HAP-1 (cell line): ENCODE measurements at regions not wholly inside any gene's neighbourhood (a gene's known extent, or its start where the extent isn't known, plus 50 kb on each side); places are given as distances from the start of the nearest gene placed in this dataset.

Source experiments
- DNase-seq, 2 experiments: peaks; one replicate each; pipeline ENCODE4 v3.0.0-alpha.2; 2016 to 2020; ENCODE audit warnings: low spot score in 2 of 2
- H3K27me3 ChIP-seq: fragments of 250-450 bp; sonication (Bioruptor Pico); 2 replicates; pipeline ENCODE4 v1.5.1; 2020; ENCODE audit warnings: low read depth, mild to moderate bottlenecking, moderate library complexity
- H3K36me3 ChIP-seq: fragments of 250-450 bp; sonication (Bioruptor Pico); replicated peaks from 2 replicates; pipeline ENCODE4 v1.5.1; 2020; ENCODE audit warnings: mild to moderate bottlenecking
- H3K4me1 ChIP-seq: fragments of 250-450 bp; sonication (Bioruptor Pico); 2 replicates; pipeline ENCODE4 v1.5.1; 2020; ENCODE audit warnings: mild to moderate bottlenecking
- H3K4me3 ChIP-seq: fragments of 250-450 bp; sonication (Bioruptor Pico); 2 replicates; pipeline ENCODE4 v1.5.1; 2020; ENCODE audit warnings: mild to moderate bottlenecking, moderate library complexity
- H3K9me3 ChIP-seq: fragments of 250-450 bp; sonication (Bioruptor Pico); 2 replicates; pipeline ENCODE4 v1.5.1; 2020; ENCODE audit warnings: mild to moderate bottlenecking, moderate library complexity
- in situ Hi-C: fragments of 300-500 bp; cut with MboI; formaldehyde crosslinking; loops from 3 replicates; pipeline ENCODE4 v1.14.3; 2020; ENCODE audit warnings: low sequenced_read_pairs, inconsistent platforms, mixed read lengths

DNA sequence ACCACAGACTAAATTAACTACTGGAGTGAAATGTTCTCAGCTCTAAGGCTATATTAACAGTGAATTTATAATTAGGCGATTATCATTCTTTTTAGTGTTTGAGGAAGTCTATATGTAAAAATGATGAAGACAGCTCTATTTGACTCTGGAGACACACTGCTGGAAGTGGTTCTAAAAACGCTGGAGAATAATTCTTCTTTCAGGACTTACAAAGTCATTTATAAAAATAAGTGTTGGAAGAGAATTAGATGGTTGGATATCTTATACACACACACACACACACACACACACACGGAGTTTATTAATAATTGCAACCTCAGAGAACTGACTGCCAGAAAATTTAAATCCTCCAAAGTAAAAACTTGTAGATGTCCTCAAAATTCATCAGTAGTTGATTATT is 1171.3 kb downstream of the EFNB2 start:
- Histone ChIP-seq H3K4me1 (no peaks in the 10 kb centered on the region), H3K9me3 (no peaks in the 10 kb centered on the region), H3K4me3 (no peak overlapping the region), H3K27me3 (no peaks in the 10 kb centered on the region), H3K36me3 (no peaks in the 10 kb centered on the region)
- no peak for DNase-seq
- in situ Hi-C loops, result no loop called here

DNA sequence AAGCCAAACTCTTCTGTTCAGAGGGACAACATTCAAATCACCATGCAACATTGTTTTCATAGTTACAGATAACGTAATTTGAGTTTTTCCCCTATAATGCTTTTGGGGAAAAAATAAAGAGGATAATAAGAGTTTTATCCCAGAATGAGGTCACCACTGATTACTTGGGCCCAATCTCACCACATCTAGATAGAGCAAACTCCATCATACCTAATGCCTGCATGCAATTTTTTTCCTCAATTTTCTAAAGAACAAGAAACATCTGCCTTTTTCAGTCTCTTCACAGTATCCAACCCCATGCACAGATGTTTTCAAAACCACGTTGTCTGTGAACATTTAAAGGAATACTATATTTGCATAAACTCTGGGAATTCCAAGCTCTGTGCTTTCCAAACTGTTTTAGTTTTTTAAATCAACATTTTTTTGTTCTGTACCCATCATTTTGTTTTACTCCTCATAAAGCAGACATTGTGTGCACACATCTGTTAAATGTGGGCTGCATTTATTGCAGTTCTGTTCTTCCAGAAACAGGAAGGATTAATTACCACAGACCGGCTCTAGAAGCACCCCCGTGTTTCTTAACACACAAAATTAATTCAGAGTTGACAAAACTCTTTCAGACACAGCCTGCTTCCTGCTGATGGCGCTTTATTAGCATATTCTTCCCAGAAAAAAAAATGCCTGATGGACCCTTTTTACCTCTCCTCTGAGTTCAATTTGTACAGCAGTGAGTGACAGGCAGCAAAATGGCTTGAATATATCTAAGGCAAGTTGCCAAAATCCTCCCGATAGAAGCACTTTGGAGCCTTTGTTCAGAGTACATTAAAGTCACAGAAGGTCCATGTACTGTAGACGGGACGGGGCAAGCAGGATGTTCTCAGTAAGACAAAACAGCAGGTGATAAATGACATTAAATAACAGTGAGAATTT is 1171.9 kb downstream of the EFNB2 start:
- Histone ChIP-seq H3K36me3 (no peaks in the 10 kb centered on the region), H3K4me1 (no peaks in the 10 kb centered on the region), H3K9me3 (no peaks in the 10 kb centered on the region), H3K27me3 (no peaks in the 10 kb centered on the region), H3K4me3 (no peak overlapping the region)
- in situ Hi-C loops, result no loop called here
- no peak for DNase-seq

DNA sequence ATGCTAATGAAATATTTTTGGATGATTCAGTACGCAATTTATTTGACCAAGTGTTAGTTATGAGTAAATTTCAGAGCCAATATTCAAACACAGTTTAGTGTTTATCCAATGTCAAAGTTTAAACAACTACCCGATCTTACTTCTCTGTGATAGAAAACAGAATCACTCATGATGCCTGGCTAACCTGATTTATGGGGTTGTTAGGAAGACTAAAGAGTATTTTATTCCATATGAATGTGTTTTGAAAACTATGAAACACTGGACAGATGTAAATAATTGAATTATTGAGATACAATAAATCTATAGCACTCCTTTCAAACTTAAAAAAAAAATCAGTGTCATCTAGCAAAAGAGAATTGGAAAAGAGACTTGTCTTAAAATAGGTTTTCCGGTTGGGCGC is 1181.8 kb downstream of the EFNB2 start:
- H3K9me3 ChIP-seq, result no peaks in the 10 kb centered on the region
- in situ Hi-C loops, result no loop called here

DNA sequence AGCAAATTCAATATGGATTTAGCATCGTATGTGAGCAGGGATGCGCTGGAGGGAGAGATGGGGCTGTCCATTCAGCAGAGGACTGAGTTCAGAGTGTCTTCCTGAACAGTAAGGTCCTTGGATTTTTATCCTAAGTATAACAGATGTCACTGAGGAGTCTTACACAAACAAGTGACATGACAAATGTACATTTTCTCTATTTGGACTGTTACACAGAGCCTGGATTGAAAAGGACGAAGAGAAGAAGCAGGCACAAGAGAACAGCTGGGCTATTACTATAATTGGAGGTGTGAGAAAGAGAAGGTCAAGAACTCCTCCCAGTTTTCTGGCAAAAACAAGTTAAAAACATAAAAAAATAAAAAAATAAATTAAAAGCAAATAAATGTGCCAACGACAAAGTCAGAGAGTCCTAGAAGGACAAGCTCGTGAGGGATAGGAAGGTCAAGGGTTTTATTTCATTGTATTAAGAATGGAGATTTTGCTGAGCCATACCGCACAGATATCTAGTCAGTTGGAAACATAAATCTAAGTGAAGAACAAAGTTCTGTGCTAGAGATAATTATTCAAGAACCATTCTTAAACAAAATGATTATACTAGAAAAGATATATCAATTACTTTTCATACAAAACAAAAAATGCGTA is 1186.3 kb downstream of the EFNB2 start:
- Histone ChIP-seq H3K4me1 (no peaks in the 10 kb centered on the region), H3K4me3 (no peak overlapping the region), H3K9me3 (no peaks in the 10 kb centered on the region), H3K27me3 (no peaks in the 10 kb centered on the region), H3K36me3 (no peaks in the 10 kb centered on the region)
- no peak for DNase-seq
- in situ Hi-C loops, result no loop called here

More for the DNA sequence above, 1181.8 kb downstream of the EFNB2 start:
- Histone ChIP-seq H3K4me3 (no peak overlapping the region), H3K36me3 (no peaks in the 10 kb centered on the region), H3K27me3 (no peaks in the 10 kb centered on the region), H3K4me1 (no peaks in the 10 kb centered on the region)
- DNase-seq, result no peak

DNA sequence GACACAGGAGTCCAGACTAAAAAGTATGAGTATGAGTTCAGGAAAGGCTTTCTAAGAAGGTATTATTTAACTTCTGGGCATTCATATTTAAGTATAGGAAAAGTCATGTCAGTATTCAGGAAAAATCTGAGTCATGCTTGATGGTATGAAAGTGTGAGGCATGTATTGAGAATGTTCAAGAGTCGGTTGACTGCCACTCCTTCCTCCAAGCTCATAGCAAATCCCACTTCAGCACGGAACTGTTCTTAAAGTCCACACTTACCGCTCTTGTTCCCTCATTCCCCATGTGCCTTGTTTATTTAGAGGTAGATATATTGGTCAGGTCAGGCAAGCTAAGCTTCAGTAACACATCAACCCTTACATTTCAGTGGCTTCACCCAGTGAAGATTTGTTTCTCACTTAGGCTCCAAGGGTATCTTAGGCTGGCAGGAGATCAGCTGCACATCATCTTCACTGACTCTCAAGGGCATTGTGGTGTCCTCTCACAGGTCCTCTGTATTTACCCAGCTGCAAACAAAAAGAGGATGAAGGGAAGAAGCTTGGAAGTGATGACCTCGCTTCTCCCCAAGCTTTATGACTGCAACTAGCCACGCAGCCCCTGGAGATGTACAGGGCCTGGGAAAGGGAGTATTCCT is 1189.2 kb downstream of the EFNB2 start:
- no peaks in the 10 kb centered on the region for H3K27me3 ChIP-seq
- no peak overlapping the region for H3K4me3 ChIP-seq
- in situ Hi-C loops, result no loop called here
- no peaks in the 10 kb centered on the region for H3K9me3 ChIP-seq
- no peaks in the 10 kb centered on the region for H3K4me1 ChIP-seq
- no peak for DNase-seq
- H3K36me3 ChIP-seq, result no peaks in the 10 kb centered on the region

DNA sequence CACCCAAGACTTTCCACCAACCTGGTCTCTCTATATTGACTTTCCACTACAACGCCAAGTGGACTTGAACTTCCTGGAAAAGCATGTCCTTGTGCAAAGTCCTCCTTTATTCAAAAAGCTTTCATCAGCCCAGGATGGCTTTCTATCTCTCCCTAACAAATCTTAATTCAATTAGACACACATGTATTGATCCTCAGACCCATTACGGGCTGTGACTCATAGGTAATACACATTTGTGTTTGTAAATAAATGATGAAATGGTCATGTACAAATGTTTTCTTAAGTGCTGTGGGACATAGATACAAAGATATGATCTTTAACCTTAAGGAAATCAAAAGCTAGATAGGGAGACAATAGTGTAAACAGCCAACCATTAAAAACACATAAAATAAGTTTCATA is 1189.7 kb downstream of the EFNB2 start:
- in situ Hi-C loops, result no loop called here
- Histone ChIP-seq H3K36me3 (no peaks in the 10 kb centered on the region), H3K9me3 (no peaks in the 10 kb centered on the region), H3K27me3 (no peaks in the 10 kb centered on the region), H3K4me1 (no peaks in the 10 kb centered on the region), H3K4me3 (no peak overlapping the region)
- DNase-seq, result no peak

DNA sequence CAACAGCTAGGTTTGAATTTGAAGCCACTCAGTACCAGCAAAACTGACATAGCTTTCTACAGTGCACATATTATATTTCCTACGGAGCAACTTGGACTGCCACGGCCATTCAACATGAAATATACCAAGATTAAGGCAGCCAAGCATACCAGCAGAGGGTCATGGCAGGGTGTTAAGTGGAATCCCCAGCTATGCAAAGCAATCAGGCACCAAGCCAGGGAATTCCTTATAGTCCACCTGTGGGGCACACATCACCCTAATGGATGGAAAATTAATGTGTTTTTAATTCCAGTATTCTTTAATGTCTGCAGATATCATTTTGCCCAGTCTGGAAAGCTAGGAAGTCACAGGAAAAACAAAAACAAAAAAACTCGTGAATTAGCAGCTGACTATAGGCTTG is 1190.3 kb downstream of the EFNB2 start:
- no peak for DNase-seq
- Histone ChIP-seq H3K36me3 (no peaks in the 10 kb centered on the region), H3K4me3 (no peak overlapping the region), H3K9me3 (no peaks in the 10 kb centered on the region), H3K4me1 (no peaks in the 10 kb centered on the region), H3K27me3 (no peaks in the 10 kb centered on the region)
- in situ Hi-C loops, result no loop called here

DNA sequence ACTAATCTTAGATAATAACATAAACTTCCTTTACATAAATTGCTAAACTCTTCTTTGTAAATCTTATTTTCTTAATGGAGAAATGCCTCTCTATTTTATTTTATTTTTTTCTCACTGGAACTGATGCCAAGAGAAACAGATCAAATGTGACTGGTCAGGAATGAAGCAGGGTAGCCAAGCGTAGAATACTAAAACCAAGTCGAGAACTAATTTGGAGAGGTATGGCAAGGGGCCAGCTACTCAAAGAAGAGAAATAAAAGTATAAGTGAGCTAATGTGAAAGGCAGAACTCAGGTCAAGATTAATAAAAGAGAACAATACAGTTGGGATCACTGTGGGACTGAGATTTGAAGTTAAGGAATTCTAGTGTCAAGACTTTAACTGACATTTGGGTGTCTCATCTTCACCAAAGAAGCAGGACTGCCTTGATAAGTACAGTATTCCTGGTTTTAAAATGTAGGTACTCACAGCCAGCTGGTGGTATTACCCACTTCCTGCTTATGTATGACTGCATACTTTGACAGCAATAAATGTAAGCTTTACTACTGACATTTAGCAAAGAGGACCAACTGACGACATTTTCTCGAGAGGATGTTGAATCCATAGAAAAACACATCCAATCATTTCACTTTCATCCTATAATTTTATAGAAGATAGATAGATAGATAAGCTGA is 1192.2 kb downstream of the EFNB2 start:
- H3K36me3 ChIP-seq, result no peaks in the 10 kb centered on the region
- H3K4me3 ChIP-seq, result no peak overlapping the region
- no peaks in the 10 kb centered on the region for H3K4me1 ChIP-seq
- in situ Hi-C loops, result no loop called here
- H3K9me3 ChIP-seq, result no peaks in the 10 kb centered on the region
- DNase-seq, result no peak
- H3K27me3 ChIP-seq, result no peaks in the 10 kb centered on the region

DNA sequence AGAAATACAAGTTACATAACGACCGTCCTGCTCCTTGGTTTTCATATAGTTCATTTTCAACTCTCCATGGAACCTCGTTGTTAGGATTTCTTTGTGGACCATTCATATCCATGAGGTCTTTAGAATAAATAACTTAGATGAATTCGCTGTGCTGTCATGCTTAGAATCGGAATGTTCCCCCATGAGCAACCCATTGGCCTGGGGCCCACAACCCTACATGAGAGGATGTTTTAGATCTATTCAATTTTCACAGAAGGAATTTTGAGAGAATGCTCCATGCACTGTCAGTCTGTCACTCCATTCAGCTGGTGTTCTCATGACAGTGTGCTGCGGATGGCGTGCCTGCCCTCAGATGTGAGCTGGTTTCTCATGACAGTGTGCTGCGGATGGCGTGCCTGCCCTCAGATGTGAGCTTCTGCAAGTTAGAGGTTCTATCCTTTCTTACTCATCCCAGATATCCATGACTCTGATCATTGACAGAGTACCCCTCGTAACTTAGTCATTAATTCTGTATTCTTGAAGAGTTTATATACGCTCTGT is 1193.1 kb downstream of the EFNB2 start:
- in situ Hi-C loops, result no loop called here
- no peaks in the 10 kb centered on the region for H3K4me1 ChIP-seq
- DNase-seq, result no peak
- H3K4me3 ChIP-seq, result no peak overlapping the region
- H3K9me3 ChIP-seq, result no peaks in the 10 kb centered on the region
- H3K36me3 ChIP-seq, result no peaks in the 10 kb centered on the region
- H3K27me3 ChIP-seq, result no peaks in the 10 kb centered on the region

DNA sequence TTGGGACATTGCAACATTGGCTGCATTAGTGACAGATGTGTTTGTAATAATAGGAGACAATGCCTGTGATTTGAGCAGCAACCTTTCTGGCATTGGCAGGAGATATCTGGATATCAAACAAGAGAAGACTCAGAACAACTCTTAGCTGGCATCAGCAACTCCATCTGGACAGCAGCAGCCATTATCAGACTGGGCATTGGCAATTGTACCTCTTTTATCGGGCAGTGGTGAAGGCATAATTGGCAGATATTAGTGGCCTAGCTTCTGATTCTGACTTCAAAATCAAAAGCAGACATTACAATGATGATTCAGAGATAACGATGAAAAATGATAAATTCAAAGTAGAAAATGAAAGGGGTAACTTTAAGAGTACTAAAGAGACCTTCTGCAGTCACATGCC is 1193.7 kb downstream of the EFNB2 start:
- H3K9me3 ChIP-seq, result no peaks in the 10 kb centered on the region
- no peak for DNase-seq
- no peaks in the 10 kb centered on the region for H3K27me3 ChIP-seq
- in situ Hi-C loops, result no loop called here
- H3K36me3 ChIP-seq, result no peaks in the 10 kb centered on the region
- H3K4me1 ChIP-seq, result no peaks in the 10 kb centered on the region
- no peak overlapping the region for H3K4me3 ChIP-seq

DNA sequence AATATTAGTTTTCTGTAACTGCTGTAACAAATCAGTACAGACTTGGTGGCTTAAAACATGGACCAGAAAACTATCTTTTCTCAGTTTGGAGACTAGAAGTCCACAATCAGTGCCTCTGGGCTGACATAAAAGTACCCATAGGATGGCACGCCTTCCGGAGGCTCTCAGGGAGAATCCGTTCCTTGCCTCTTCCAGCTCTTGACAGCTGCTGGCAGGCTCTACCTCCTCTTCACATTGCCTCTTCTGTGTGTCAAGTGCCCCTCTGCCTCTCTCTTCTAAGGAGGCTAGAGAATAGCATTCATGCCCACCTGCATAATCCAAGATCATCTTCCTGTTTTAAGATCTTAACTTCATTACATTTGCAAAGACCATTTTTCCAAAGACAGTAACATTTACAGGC is 1194.2 kb downstream of the EFNB2 start:
- H3K36me3 ChIP-seq, result no peaks in the 10 kb centered on the region
- H3K4me1 ChIP-seq, result no peaks in the 10 kb centered on the region
- DNase-seq, result no peak
- no peak overlapping the region for H3K4me3 ChIP-seq
- H3K27me3 ChIP-seq, result no peaks in the 10 kb centered on the region
- in situ Hi-C loops, result no loop called here
- no peaks in the 10 kb centered on the region for H3K9me3 ChIP-seq

DNA sequence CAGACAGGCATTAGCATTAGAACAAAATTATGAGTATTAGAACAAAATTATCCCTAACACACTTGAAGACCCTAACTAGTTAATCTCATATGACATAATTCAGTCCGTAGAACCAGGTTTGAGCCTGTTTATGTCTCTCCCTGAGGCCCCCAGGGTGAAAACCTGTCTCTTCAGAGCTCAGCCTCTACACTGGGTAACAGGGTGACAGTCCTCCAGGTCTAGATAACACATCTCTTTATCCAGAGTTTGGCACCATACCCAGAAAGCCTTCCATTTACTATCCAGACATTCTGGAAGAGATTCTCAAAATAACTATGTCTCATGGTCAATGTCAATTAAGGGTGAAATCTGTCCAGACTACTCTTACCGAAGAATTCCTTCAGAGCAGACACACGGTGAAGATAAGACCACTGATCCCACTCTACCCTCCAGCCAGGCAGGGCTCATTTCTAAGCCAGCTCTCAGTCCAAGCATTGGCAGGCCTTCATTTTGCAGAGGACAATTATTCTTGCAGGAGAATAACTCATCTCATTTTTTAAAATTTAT is 1195.3 kb downstream of the EFNB2 start:
- H3K9me3 ChIP-seq, result no peaks in the 10 kb centered on the region
- H3K4me1 ChIP-seq, result no peaks in the 10 kb centered on the region
- H3K27me3 ChIP-seq, result no peaks in the 10 kb centered on the region
- in situ Hi-C loops, result no loop called here
- H3K4me3 ChIP-seq, result no peak overlapping the region
- no peak for DNase-seq
- no peaks in the 10 kb centered on the region for H3K36me3 ChIP-seq

DNA sequence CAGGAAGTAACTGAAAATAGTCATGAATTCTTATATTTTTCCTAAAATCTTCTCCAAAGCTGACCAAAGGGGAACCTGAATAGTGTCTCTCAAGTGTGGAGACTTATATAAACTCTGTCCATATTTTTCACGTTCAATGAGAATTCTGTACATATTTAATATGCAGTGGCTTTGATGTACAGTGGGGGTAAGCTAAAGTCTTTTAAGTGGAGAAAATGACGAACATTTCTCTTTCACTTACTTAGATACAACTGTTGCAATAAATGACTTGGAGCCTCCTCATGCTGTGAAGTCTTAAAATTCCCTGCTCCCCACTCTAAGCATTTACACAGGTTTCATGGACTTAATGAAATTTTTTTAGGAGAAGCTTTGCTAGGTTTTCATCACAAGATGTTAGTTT is 1196.7 kb downstream of the EFNB2 start:
- no peak overlapping the region for H3K4me3 ChIP-seq
- in situ Hi-C loops, result no loop called here
- DNase-seq, result no peak
- no peaks in the 10 kb centered on the region for H3K36me3 ChIP-seq
- no peaks in the 10 kb centered on the region for H3K4me1 ChIP-seq
- H3K27me3 ChIP-seq, result no peaks in the 10 kb centered on the region
- H3K9me3 ChIP-seq, result no peaks in the 10 kb centered on the region
